GM23338 (cell line): ENCODE measurements at regions not wholly inside any gene's neighbourhood (a gene's known extent, or its start where the extent isn't known, plus 50 kb on each side); places are given as distances from the start of the nearest gene placed in this dataset.

Experiments used
- ATAC-seq: fragments of 200-7000 bp; cut with Tn5 transposase; 3 replicates; pipeline ENCODE4 v1.9.1; 2020
- DNase-seq: peaks from one replicate; pipeline ENCODE4 v3.0.0-alpha.2; 2015; ENCODE audit warnings: low spot score
- H2AFZ ChIP-seq: fragments of 200-600 bp; sonication (generic); 2 replicates; pipeline ENCODE4 v1.8.0; 2016; ENCODE audit warnings: antibody characterized with exemption, mild to moderate bottlenecking, moderate library complexity
- H3F3A ChIP-seq: fragments of 200-600 bp; sonication (generic); replicated peaks from 2 replicates; pipeline ENCODE4 v1.8.0; 2017; ENCODE audit warnings: antibody characterized with exemption, mixed run types, low read depth
- H3K27ac ChIP-seq: fragments of 200-600 bp; sonication (generic); 2 replicates; pipeline ENCODE4 v1.6.1; 2016; ENCODE audit warnings: low read depth
- H3K27me3 ChIP-seq: fragments of 200-600 bp; sonication (generic); 2 replicates; pipeline ENCODE4 v1.8.0; 2016; ENCODE audit warnings: mild to moderate bottlenecking, mixed run types, moderate library complexity; ENCODE audit not compliant: insufficient read depth
- H3K36me3 ChIP-seq: fragments of 200-600 bp; sonication (generic); 2 replicates; pipeline ENCODE4 v1.8.0; 2016; ENCODE audit warnings: mild to moderate bottlenecking; ENCODE audit not compliant: insufficient read depth
- H3K4me1 ChIP-seq: fragments of 200-600 bp; sonication (generic); 2 replicates; pipeline ENCODE4 v1.8.0; 2016; ENCODE audit warnings: mild to moderate bottlenecking, moderate library complexity; ENCODE audit not compliant: insufficient read depth
- H3K4me2 ChIP-seq: fragments of 200-600 bp; sonication (generic); 2 replicates; pipeline ENCODE4 v1.7.1; 2017; ENCODE audit warnings: mixed run types
- H3K4me3 ChIP-seq: fragments of 200-600 bp; sonication (generic); 2 replicates; pipeline ENCODE4 v1.6.1; 2016; ENCODE audit warnings: mixed run types
- H3K79me2 ChIP-seq: fragments of 200-600 bp; sonication (generic); replicated peaks from 2 replicates; pipeline ENCODE4 v1.8.0; 2017; ENCODE audit warnings: mild to moderate bottlenecking; ENCODE audit not compliant: insufficient read depth
- H3K9me2 ChIP-seq: fragments of 200-600 bp; sonication (generic); 2 replicates; pipeline ENCODE4 v1.8.0; 2017; ENCODE audit not compliant: insufficient read depth
- H4K20me1 ChIP-seq: fragments of 200-600 bp; sonication (generic); replicated peaks from 2 replicates; pipeline ENCODE4 v1.8.0; 2017; ENCODE audit warnings: mild to moderate bottlenecking; ENCODE audit not compliant: insufficient read depth
- H3K27ac Mint-ChIP-seq: 2 replicates; pipeline ENCODE4 v1.8.0; 2020; ENCODE audit warnings: inconsistent platforms, mild to moderate bottlenecking, moderate library complexity, mixed read lengths
- H3K27me3 Mint-ChIP-seq: 3 replicates; pipeline ENCODE4 v1.8.0; 2022; ENCODE audit warnings: low read depth, mild to moderate bottlenecking, moderate library complexity, mixed read lengths, inconsistent platforms; ENCODE audit not compliant: insufficient read depth, poor library complexity
- H3K36me3 Mint-ChIP-seq: 3 replicates; pipeline ENCODE4 v1.8.0; 2021; ENCODE audit warnings: low read depth, mild to moderate bottlenecking, inconsistent platforms, moderate library complexity, mixed read lengths
- H3K4me1 Mint-ChIP-seq: 3 replicates; pipeline ENCODE4 v1.8.0; 2020; ENCODE audit warnings: mild to moderate bottlenecking, inconsistent platforms, mixed read lengths
- H3K4me3 Mint-ChIP-seq: 3 replicates; pipeline ENCODE4 v1.8.0; 2021; ENCODE audit warnings: moderate library complexity, mild to moderate bottlenecking, inconsistent platforms, mixed read lengths
- H3K9me3 Mint-ChIP-seq: 3 replicates; pipeline ENCODE4 v1.8.0; 2020; ENCODE audit warnings: moderate library complexity, mild to moderate bottlenecking, inconsistent platforms, mixed read lengths
- CREB1 ChIP-seq: fragments of 250-450 bp; sonication (Bioruptor Pico); IDR thresholded peaks from 2 replicates; pipeline ENCODE4 v1.5.0; 2020; ENCODE audit warnings: low read depth, mild to moderate bottlenecking, moderate library complexity
- CTCF ChIP-seq, 2 experiments: fragments of 200-600 bp in 1 of 2; sonication (generic) in 1 of 2; conservative IDR thresholded peaks; 2 replicates each; pipeline versions ENCODE4 v1.5.1 to v1.6.1; 2016 to 2017; ENCODE audit warnings: antibody characterized with exemption in 2 of 2, low read depth in 2 of 2, mild to moderate bottlenecking in 2 of 2, moderate library complexity in 1 of 2
- EZH2phosphoT487 ChIP-seq: fragments of 200-600 bp; sonication (generic); IDR thresholded peaks from one replicate; pipeline ENCODE4 v1.8.1; 2018; ENCODE audit warnings: antibody characterized with exemption; ENCODE audit not compliant: unreplicated experiment
- JUNB ChIP-seq: IDR thresholded peaks from one replicate; pipeline ENCODE4 v1.6.1; 2016; ENCODE audit warnings: antibody characterized with exemption; ENCODE audit not compliant: unreplicated experiment
- POLR2AphosphoS5 ChIP-seq: IDR thresholded peaks from 2 replicates; pipeline ENCODE4 v1.6.1; 2016; ENCODE audit warnings: antibody characterized with exemption, low read depth
- REST ChIP-seq: IDR thresholded peaks from one replicate; pipeline ENCODE4 v1.6.1; 2018; ENCODE audit warnings: antibody characterized with exemption; ENCODE audit not compliant: unreplicated experiment
- ZNF114 ChIP-seq: fragments of 250-450 bp; sonication (Bioruptor Pico); IDR thresholded peaks from 2 replicates; pipeline ENCODE4 v1.5.0; 2020; ENCODE audit warnings: mild to moderate bottlenecking, moderate library complexity
- ZNF331 ChIP-seq: fragments of 250-450 bp; sonication (Bioruptor Pico); IDR thresholded peaks from 2 replicates; pipeline ENCODE4 v1.5.0; 2020; ENCODE audit warnings: low read depth, mild to moderate bottlenecking, moderate library complexity
- TF ChIP-seq, protein P1 (sequence below): fragments of 250-450 bp; sonication (Bioruptor Pico); IDR thresholded peaks from 2 replicates; pipeline ENCODE4 v1.5.0; 2020; ENCODE audit warnings: mild to moderate bottlenecking, moderate library complexity
- TF ChIP-seq, protein P2 (sequence below): IDR thresholded peaks from 2 replicates; pipeline ENCODE4 v1.6.1; 2016; ENCODE audit warnings: antibody characterized with exemption

- H3K9me2 ChIP-seq = no peaks in the 10 kb centered on the region; the same call in 1 of the 2 replicates
- ATAC-seq (no peak), DNase-seq (no peak)
- Mint-ChIP-seq H3K36me3 (no peaks in the 10 kb centered on the region; the same call in 2 of the 3 replicates), H3K9me3 (no peaks in the 10 kb centered on the region), H3K4me3 (no peak overlapping the region), H3K27me3 (peaks cover 1% of the 10 kb centered on the region), H3K27ac (no peak overlapping the region), H3K4me1 (peaks cover 21% of the 10 kb centered on the region)
- H4K20me1 ChIP-seq = no peaks in the 10 kb centered on the region
- H3K36me3 ChIP-seq = no peaks in the 10 kb centered on the region
- no peaks in the 10 kb centered on the region for H3K27me3 ChIP-seq
- no peak overlapping the region for H3K4me2 ChIP-seq
- H2AFZ ChIP-seq = no peak overlapping the region
- no peak overlapping the region for H3K4me3 ChIP-seq
- H3K79me2 ChIP-seq = no peaks in the 10 kb centered on the region
- TF ChIP-seq ZNF331 (no peak), CTCF (conservative IDR thresholded peaks at IDR 0.05; ENCODE audit: low read depth in 2 of 2) (no peak), CREB1 (CRISPR knock-in tag) (no peak), JUNB (no peak), ZNF114 (CRISPR knock-in tag) (no peak), POLR2AphosphoS5 (no peak), EZH2phosphoT487 (no peak), REST (no peak)
- TF ChIP-seq, protein P1, sequence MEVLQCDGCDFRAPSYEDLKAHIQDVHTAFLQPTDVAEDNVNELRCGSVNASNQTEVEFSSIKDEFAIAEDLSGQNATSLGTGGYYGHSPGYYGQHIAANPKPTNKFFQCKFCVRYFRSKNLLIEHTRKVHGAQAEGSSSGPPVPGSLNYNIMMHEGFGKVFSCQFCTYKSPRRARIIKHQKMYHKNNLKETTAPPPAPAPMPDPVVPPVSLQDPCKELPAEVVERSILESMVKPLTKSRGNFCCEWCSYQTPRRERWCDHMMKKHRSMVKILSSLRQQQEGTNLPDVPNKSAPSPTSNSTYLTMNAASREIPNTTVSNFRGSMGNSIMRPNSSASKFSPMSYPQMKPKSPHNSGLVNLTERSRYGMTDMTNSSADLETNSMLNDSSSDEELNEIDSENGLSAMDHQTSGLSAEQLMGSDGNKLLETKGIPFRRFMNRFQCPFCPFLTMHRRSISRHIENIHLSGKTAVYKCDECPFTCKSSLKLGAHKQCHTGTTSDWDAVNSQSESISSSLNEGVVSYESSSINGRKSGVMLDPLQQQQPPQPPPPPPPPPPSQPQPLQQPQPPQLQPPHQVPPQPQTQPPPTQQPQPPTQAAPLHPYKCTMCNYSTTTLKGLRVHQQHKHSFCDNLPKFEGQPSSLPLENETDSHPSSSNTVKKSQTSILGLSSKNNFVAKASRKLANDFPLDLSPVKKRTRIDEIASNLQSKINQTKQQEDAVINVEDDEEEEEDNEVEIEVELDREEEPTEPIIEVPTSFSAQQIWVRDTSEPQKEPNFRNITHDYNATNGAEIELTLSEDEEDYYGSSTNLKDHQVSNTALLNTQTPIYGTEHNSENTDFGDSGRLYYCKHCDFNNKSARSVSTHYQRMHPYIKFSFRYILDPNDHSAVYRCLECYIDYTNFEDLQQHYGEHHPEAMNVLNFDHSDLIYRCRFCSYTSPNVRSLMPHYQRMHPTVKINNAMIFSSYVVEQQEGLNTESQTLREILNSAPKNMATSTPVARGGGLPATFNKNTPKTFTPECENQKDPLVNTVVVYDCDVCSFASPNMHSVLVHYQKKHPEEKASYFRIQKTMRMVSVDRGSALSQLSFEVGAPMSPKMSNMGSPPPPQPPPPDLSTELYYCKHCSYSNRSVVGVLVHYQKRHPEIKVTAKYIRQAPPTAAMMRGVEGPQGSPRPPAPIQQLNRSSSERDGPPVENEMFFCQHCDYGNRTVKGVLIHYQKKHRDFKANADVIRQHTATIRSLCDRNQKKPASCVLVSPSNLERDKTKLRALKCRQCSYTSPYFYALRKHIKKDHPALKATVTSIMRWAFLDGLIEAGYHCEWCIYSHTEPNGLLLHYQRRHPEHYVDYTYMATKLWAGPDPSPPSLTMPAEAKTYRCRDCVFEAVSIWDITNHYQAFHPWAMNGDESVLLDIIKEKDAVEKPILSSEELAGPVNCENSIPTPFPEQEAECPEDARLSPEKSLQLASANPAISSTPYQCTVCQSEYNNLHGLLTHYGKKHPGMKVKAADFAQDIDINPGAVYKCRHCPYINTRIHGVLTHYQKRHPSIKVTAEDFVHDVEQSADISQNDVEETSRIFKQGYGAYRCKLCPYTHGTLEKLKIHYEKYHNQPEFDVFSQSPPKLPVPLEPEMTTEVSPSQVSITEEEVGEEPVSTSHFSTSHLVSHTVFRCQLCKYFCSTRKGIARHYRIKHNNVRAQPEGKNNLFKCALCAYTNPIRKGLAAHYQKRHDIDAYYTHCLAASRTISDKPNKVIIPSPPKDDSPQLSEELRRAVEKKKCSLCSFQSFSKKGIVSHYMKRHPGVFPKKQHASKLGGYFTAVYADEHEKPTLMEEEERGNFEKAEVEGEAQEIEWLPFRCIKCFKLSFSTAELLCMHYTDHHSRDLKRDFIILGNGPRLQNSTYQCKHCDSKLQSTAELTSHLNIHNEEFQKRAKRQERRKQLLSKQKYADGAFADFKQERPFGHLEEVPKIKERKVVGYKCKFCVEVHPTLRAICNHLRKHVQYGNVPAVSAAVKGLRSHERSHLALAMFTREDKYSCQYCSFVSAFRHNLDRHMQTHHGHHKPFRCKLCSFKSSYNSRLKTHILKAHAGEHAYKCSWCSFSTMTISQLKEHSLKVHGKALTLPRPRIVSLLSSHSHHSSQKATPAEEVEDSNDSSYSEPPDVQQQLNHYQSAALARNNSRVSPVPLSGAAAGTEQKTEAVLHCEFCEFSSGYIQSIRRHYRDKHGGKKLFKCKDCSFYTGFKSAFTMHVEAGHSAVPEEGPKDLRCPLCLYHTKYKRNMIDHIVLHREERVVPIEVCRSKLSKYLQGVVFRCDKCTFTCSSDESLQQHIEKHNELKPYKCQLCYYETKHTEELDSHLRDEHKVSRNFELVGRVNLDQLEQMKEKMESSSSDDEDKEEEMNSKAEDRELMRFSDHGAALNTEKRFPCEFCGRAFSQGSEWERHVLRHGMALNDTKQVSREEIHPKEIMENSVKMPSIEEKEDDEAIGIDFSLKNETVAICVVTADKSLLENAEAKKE = no peak
- TF ChIP-seq, protein P2, sequence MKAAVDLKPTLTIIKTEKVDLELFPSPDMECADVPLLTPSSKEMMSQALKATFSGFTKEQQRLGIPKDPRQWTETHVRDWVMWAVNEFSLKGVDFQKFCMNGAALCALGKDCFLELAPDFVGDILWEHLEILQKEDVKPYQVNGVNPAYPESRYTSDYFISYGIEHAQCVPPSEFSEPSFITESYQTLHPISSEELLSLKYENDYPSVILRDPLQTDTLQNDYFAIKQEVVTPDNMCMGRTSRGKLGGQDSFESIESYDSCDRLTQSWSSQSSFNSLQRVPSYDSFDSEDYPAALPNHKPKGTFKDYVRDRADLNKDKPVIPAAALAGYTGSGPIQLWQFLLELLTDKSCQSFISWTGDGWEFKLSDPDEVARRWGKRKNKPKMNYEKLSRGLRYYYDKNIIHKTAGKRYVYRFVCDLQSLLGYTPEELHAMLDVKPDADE = no peak
- H3F3A ChIP-seq = no peaks in the 10 kb centered on the region
- H3K27ac ChIP-seq = no peak overlapping the region
- peaks cover 26% of the 10 kb centered on the region for H3K4me1 ChIP-seq
Observed at GRCh38 chr4:133597251-133597650, 448.2 kb downstream of the PCDH10 start.
